ENCODE measurements at regions not wholly inside any gene's neighbourhood (a gene's known extent, or its start where the extent isn't known, plus 50 kb on each side); places are given as distances from the start of the nearest gene placed in this dataset.
A peak's percentile ranks its signal among the peaks of the same experiment; 100 is the strongest.
"Not testable (repeated sequence)": the region's sequence is repeated elsewhere in the genome, so short reads cannot be mapped to it uniquely, and the experiment has no call there.

GRCh38 chr5:158013303-158013702 is 154.4 kb upstream of the CLINT1 start:
- DNase-seq = no peak

DNA sequence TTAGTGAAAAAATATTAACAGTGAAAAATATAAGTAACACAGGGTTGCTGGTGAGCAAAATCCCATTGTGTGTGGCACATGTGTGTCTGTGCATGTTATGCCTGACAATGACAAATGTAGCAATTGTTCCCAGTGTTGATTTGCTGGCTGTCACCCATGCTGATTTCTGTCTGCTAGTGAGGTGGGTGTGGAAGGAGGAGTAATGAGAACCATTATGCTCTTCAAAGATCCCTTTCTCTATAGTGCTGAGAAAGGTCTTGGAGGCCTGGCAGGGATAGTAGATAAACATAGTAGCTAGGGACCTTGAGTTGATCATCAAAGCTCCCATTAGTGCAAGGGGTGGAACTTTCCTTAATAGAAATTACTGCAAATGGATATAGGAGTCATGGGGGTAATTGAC is 152.5 kb upstream of the CLINT1 start:
- no peak for DNase-seq

GRCh38 chr5:158010831-158011230 is 151.9 kb upstream of the CLINT1 start:
- no peak for DNase-seq

DNA sequence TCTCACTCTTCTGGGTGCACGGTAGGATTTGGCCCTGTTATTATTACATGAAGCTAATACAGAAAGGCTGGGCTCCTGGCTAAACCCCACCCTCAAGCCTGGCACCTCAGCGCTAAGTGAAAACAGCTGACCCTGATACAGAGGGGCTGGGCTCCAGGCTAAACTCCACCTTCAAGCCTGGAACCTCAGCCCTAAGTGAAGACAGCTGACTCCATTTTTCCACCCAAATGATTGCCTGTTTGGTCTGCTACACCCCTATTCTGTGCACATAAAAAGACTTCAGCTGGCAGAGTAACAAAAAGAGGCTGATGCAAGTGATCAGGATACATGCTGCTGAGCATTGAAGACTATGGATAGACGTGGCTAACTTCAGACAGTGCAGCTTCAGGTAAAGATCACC is 148.4 kb upstream of the CLINT1 start:
- DNase-seq = no peak

- no peak for DNase-seq
Observed at GRCh38 chr5:157999696-158000095, 140.8 kb upstream of the CLINT1 start.

DNA sequence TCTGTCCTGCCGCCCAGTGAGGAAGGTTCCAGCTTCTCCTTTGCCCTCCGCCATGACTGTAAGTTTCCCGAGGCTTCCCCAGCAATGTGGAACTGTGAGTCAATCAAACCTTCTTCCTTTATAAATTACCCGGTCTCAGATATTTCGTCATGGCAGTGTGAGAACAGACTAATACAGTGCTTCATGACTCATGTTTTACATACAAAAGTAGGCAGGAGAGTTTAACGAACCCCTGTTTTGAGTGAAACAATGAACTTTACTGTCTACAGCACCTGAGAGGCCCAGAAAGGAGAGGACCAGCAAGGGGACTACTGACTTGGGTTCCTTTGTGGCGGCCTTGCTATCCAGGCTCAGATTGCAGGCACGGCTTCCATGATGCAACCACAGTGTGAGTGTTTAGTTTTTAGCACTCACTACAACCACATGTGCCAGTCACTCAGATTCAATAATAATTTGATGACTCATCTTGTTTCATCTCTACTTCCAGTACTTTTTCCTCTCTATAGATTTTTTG is 139.1 kb upstream of the CLINT1 start:
- peak; percentile 68 for DNase-seq

DNA sequence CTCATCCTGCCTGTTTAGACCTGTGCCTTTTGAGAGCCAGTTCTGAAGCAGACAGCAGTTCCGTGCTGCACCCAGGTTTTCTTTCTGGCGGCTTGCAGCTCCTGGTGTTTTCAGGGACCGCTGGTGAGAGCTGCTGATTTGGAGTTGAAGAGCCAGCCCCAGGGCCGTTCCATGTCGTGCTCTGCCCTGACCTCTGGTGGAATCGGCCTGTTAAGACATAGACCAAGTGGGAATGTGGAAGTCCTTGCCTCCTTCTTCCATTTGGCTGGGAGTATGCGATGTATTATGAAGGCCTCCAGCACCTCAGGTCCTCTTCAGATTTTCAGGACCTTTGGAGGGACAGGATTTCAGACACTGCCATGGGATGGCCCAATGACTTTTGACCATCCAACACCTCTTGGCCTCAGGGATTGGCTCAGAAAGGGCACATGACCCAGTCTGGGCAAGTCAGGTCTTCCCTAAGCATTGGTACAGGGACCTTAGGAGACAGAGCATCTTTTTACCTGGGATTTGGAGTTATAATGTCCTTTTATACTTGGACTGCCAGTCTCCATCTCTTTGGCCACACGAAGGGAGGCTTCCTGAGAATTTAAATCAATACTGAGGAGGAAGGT is 136.1 kb upstream of the CLINT1 start:
- DNase-seq = peak; percentile 63

GRCh38 chr5:157993986-157994691 is 135.2 kb upstream of the CLINT1 start:
- peak; percentile 63 for DNase-seq

- DNase-seq = no peak
Observed at GRCh38 chr5:157993201-157993600, 134.3 kb upstream of the CLINT1 start.

DNA sequence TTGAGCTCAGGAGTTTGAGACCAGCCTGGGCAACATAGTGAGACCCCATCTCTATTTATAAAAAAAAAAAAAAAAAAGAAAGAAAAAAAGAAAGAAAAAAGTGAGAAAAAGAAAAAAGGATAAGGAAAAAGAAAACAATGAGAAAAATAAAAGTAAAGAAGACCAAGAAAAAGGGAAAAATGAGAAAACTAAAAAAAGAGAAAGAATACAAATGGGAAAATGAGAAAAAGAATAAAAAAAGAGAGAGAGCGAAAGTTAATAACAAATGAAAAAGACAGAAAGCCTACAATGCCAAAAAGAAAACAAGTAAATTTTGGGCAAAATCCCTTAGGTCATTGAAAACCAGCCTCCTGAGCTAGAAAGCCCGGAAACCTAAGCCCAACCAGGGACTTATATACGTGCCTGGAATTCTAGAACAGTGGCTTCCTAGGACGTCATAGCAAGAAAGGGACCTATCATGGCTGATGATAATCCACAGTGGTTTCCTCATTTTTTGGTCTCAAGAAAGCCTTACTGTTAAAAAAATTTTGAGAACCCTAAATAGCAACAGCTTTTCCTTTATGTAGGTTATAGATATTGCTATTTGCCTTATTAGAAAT is 131.7 kb upstream of the CLINT1 start:
- DNase-seq = no peak

DNA sequence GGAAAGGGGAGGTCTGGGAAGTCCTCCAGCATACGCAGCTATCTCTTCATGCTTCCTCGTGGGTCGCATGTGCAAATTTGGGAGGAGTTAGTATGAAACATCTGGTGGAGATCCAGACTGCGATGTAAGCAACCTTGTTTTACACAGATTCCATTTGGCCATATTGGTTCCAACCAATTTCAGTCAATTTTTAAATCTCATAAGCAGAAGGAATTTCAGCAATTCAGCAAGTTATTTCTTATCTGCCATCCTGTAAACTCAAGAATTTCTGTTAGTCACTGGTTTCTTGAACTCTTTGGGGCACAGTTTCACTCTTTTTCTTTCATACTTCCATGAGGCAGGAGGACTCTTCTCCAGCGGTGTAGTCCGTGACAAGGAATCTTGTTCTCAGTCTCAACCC is 130.4 kb upstream of the CLINT1 start:
- DNase-seq = peak; percentile 25

DNA sequence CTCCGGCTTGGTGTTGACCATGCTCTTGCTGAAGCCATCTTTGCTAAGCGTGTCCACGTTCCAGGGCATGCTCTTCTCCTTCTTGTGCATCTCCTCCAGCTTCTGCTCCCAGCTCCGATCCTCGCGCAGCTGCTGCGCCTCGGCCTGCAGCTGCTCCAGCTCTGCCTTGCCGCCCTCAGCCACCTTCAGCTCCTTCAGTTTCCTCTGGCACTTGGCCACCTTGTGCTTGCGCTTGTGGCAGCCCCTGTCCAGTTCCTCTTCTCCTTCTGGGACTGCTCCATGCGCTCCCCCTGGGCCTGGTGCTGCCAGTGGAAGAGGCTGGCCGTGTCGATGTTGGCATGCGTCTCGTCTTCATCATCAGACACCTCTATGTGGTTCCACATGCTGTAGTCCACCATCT is 128.3 kb upstream of the CLINT1 start:
- DNase-seq = no peak

DNA sequence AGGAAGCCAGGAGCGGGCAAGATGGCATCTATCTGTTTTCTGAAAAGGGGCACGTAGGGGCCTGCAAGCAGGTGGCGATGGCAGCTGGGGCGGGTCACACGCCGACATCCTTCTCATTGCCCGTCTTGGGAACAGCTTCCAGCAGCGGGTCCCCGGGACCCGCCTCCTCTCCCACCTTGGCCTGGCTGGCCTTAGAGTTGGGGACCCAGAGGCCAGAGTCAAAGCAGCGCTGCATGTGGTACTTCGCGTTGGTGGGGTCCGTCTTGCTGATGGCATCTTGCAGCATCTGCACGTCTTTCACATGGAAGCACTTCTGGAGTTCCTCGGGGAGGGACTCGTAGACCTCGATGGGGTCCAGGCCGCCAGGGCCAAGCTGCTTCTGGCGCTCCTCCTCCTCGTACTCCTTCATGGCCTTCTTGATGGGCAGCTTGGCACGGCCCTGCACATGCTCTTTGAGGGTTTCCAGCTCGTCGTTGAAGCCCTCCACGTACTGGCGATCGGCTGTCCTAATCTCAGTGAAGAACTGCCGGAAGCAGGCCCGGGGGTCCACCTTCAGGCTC is 127.6 kb upstream of the CLINT1 start:
- no peak for DNase-seq

DNA sequence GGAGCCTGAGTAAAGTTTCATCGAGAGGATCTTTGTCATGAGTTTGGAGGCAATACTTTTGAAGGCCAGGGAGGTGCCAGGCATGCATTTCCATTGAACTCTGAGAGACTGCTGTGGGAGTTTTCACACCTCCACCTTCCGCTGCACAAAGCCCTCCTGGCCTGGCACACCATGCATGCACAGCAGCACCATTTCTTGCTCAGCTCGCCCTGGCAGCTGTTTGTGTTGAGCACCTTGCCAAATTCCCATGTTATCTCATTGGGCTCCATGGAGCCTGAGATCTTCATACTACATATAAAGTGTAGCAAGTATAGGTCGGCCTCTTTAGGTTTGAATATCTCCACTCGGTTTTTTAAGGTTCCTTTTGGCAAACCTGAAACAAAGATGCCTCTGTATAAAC is 125.7 kb upstream of the CLINT1 start:
- no peak for DNase-seq

DNA sequence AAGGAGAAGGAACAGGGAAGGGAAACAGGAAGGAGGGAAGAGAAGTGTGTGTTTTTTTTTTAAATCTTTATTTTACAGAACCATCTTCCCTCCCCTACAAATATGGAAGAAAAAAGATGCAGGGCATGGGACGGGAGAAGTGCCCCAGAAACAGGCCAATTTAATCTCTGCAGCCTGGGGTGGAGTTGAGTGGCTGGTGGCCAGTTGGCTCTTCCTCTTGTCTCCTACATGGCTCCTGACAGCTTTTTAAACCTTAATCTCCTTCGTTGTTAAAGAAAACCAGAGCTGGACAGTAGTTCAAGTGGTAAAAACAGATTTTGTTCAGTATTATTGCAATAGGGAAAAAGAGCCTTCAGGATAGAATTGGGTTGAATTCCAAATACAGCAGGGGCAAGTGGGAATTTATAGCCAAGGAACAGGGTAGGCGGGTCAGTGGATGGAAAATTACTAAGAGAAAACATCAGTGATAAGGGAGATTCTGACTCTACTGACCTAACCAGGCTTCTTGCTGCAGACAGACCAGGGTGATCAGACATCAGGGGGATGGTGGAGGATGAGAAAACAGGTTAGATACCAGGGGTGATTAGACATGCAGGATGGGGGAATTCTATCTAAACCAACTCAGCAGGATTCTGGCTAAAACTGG is 125.1 kb upstream of the CLINT1 start:
- DNase-seq = no peak

- no peak for DNase-seq
Observed at GRCh38 chr5:157978061-157978460, 119.1 kb upstream of the CLINT1 start.

GRCh38 chr5:157976429-157976828 is 117.5 kb upstream of the CLINT1 start:
- DNase-seq = no peak

- DNase-seq = no peak
Observed at GRCh38 chr5:157972579-157972978, 113.6 kb upstream of the CLINT1 start.

DNA sequence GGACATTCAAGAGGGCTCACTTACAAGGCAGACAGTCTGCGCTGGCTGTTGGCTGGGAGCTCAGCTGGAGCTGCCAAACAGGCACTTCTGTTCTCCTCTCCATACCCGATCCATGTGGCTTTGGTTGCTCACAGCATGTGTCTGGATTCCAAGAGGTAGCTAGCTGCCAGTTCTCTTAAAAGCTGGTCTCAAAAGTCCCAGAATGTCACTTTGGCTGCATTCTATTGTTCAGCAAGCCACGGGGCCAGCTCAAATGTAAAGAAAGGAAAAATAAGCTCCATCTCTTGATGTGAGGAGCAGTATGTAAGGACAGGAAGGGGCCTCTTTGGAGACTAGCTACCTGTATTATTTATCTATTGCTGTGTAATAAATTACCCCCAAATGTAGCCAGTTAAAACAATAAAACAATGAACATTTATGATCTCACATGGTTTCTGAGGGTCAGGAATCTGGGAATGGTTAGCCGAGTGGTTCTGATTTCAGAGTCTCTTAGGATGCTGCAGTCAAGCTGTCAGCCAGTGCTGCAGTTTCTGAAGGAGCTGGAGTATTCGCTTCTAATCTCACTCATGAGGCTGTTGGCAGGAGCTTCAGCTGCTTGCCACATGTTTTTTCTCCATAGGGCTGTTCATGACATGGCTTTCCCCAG is 112.7 kb upstream of the CLINT1 start:
- DNase-seq = peak; percentile 57

- DNase-seq = not testable (repeated sequence)
Observed at GRCh38 chr5:157968570-157968969, 109.6 kb upstream of the CLINT1 start.

DNA sequence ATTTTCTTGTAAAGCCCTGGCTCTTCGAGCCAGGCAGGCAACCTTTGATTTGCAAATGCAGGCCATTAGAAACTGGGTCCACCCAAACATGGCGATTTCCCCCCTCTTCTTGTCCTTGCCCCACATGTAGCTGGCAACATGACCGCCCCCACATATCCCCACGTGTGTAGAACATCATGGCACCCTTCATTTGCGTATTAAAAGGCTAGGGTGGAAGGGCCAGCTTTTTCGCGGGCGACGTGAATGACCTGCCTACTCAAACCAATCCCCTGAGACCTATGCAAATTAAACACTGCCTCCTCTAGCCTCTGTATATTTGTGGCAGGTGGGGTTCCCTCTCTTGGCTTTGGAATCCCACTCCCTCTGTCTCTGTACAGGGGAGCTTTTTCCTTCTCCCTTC is 107.0 kb upstream of the CLINT1 start:
- no peak for DNase-seq

DNA sequence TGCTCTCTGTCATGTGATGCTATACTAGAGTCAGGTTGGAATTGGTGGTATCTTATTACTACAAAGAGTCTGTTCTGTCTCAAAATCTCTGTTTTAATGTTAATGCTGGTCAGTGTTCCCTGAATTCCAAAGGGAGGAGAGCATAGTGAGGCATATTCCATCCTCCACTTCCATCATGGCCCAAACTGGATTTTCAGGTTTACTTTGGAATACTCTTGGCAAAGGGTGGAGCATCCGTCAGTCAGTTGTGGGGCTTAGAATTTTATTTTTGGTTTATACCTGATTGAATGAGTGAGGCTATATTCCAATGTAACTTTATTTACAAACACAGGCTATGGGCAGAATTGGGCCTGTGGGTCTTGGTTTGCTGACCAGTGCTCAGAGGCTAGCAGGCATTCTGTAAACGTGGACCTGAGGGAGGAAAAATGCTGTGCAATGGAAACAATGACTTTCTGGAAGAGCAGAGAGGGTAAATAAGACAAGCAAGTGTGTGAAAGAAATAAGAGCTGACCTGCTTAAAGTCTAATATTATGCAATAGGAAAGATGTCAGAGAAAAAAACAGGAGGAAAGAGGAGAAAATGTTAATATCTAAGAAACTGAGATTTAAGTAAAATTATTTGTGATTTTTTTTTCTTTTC is 106.2 kb upstream of the CLINT1 start:
- no peak for DNase-seq
